AG04450 (cell line): ENCODE measurements at regions not wholly inside any gene's neighbourhood (a gene's known extent, or its start where the extent isn't known, plus 50 kb on each side); places are given as distances from the start of the nearest gene placed in this dataset.

Experiments used
- CTCF ChIA-PET: fragments of 300-600, 350-600 bp; formaldehyde crosslinking; extraction: SDS; loops from one replicate; lab custom pipeline; 2022; ENCODE audit warnings: antibody characterized with exemption, inconsistent platforms; lab: Charles Lee
- POLR2A ChIA-PET: fragments of 350-600 bp; formaldehyde crosslinking; extraction: SDS; loops from one replicate; lab custom pipeline; 2021; ENCODE audit warnings: antibody characterized with exemption, inconsistent platforms; lab: Yijun Ruan, JAX
- DNase-seq: peaks from one replicate; pipeline ENCODE4 v3.0.0-alpha.2; 2011; ENCODE audit warnings: low read depth, low spot score
- H3K27ac ChIP-seq: one replicate; pipeline ENCODE4 v1.5.1; 2012; ENCODE audit warnings: low read depth, low read length, control low read depth
- H3K27me3 ChIP-seq: one replicate; pipeline ENCODE4 v1.6.0; 2012; ENCODE audit warnings: low read length; ENCODE audit not compliant: control insufficient read depth, insufficient read depth
- H3K4me3 ChIP-seq: 2 replicates; pipeline ENCODE4 v1.5.1; 2011; ENCODE audit warnings: mild to moderate bottlenecking, low read depth, low read length, control low read depth
- H3K9me3 ChIP-seq: 2 replicates; pipeline ENCODE4 v1.5.1; 2012; ENCODE audit warnings: low read length; ENCODE audit not compliant: control insufficient read depth, insufficient read depth
- TF ChIP-seq, protein P1 (sequence below): IDR thresholded peaks from 2 replicates; pipeline ENCODE4 v1.5.1; 2011; ENCODE audit warnings: low read depth, low read length, control low read depth, inconsistent platforms

DNA sequence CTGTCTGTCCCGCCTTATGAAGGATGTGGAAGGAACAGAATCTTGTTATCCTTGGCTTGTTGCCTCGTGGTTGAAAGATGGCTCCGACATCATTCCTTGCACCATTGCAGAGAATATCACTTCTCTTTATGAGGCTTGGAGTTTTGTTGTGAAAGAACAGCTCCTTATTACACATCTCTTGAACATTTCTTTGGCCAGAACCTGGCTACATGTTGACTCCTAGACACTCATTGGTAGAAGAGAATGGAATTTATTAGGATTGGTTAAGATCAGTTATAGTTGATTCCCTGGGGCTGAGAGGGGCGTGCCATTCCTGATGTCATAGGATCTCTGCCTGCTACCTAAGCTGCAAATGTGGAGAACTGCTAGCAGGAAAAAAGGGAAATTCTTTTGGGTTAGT is 180.5 kb upstream of the CTBP2 start:
- CTCF ChIA-PET: interaction anchor here (0.7 to 1.3 kb wide), 2 partner anchors 12 to 293 kb away, joined by 3 to 5 read pairs; no protein-coding TSS in a partner anchor
- Histone ChIP-seq H3K27ac (no peak overlapping the region), H3K9me3 (no peaks in the 10 kb centered on the region), H3K4me3 (no peak overlapping the region), H3K27me3 (peaks cover 2% of the 10 kb centered on the region)
- POLR2A ChIA-PET: no interaction called here
- TF ChIP-seq, protein P1, sequence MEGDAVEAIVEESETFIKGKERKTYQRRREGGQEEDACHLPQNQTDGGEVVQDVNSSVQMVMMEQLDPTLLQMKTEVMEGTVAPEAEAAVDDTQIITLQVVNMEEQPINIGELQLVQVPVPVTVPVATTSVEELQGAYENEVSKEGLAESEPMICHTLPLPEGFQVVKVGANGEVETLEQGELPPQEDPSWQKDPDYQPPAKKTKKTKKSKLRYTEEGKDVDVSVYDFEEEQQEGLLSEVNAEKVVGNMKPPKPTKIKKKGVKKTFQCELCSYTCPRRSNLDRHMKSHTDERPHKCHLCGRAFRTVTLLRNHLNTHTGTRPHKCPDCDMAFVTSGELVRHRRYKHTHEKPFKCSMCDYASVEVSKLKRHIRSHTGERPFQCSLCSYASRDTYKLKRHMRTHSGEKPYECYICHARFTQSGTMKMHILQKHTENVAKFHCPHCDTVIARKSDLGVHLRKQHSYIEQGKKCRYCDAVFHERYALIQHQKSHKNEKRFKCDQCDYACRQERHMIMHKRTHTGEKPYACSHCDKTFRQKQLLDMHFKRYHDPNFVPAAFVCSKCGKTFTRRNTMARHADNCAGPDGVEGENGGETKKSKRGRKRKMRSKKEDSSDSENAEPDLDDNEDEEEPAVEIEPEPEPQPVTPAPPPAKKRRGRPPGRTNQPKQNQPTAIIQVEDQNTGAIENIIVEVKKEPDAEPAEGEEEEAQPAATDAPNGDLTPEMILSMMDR: no peak
- no peak for DNase-seq

DNA sequence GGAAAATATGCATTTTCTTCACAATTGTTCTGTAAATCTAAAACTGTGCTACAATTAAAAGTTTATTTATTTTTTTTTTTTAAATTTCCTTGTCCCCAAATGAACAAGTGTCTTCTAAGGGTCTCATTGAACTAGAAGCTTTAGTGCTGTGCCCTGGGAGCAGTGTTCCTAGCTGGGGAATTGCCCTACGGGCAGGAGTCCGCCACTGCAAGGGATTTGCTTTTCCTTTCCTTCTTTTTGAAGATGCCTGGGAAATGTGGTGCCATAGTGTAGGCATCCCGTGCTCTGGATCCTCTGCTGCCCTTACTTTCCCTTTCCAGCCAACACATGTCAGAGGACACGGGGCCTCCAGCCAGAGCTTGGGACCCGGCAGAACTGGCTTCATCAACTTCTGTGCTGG is 177.1 kb upstream of the CTBP2 start:
- ChIA-PET POLR2A (no interaction called here), CTCF (no interaction called here)
- H3K27me3 ChIP-seq: peaks cover 3% of the 10 kb centered on the region
- no peak overlapping the region for H3K27ac ChIP-seq
- DNase-seq: no peak
- TF ChIP-seq, protein P1: peak; percentile 11; the same call in 1 of the 2 replicates
- H3K9me3 ChIP-seq: no peaks in the 10 kb centered on the region
- no peak overlapping the region for H3K4me3 ChIP-seq

DNA sequence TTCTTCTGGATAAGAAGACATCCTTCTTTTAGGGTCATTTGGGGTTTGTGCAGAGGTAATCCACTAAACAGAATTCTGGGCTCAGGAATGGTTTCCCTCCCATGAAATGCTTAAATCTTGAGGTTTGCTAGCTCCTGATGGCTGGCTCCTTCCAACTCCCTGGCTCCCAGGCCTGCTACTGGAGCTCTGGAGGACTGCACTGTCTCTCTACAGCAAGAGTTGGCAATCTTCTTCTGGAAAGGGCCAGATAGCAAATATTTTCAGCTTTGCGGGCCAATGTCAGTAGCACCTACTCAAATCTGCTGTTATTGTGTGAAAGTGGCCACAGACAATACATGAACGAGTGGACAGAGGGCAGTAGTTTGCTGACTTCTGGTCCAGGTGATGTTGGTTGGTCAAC is 174.2 kb upstream of the CTBP2 start:
- DNase-seq: no peak
- no peaks in the 10 kb centered on the region for H3K9me3 ChIP-seq
- H3K27me3 ChIP-seq: peaks cover 3% of the 10 kb centered on the region
- H3K27ac ChIP-seq: no peak overlapping the region
- H3K4me3 ChIP-seq: no peak overlapping the region
- POLR2A ChIA-PET: no interaction called here
- TF ChIP-seq, protein P1: no peak
- CTCF ChIA-PET: interaction anchor here (1.0 kb wide), 1 partner anchor 9 kb away, joined by 3 read pairs; no protein-coding TSS in a partner anchor

DNA sequence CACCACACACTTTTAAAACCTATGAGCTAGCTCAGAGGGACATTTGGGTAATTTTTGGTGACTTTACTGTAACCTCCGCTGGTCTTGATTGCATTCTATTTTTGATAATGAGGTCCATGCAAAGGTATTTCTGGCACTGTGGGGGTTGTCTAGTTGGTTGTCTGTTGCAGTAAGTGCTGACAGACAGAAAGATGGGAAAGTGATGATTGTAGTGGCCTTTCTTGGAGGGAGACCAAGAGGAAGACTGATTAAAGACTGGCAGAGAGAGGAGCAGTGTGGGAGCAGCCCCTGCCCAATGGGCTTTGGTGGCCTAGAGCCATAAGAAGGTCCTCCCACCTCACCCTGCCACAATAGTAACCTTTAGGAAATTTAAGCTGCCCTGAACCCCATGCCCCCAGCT is 173.4 kb upstream of the CTBP2 start:
- Histone ChIP-seq H3K9me3 (no peaks in the 10 kb centered on the region), H3K27me3 (peaks cover 3% of the 10 kb centered on the region), H3K27ac (no peak overlapping the region), H3K4me3 (no peak overlapping the region)
- DNase-seq: no peak
- TF ChIP-seq, protein P1: no peak
- CTCF ChIA-PET: no interaction called here
- POLR2A ChIA-PET: no interaction called here

DNA sequence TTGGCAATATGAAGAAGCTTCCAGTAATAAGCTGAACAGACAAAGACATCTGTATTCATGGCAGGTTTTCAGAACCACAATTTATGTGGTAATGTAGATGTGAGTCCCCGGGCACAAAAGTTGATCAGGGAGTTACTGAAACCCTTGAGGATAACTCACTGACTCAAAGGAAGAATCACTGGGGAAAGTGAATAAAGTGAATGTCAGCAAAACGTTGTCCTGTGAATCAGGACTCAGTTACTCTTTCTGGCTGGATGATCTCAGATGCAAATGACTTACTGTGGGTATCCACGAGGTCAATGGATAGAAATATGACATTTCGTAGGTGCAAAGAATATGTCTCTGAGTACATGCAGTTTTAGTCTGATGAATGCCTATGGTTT is 172.8 kb upstream of the CTBP2 start:
- TF ChIP-seq, protein P1: no peak
- CTCF ChIA-PET: no interaction called here
- DNase-seq: no peak

More for the DNA sequence above, 172.8 kb upstream of the CTBP2 start:
- no peak overlapping the region for H3K4me3 ChIP-seq
- no peaks in the 10 kb centered on the region for H3K9me3 ChIP-seq
- POLR2A ChIA-PET: no interaction called here
- H3K27me3 ChIP-seq: peaks cover 6% of the 10 kb centered on the region
- no peak overlapping the region for H3K27ac ChIP-seq
